ENCODE measurements at regions not wholly inside any gene's neighbourhood (a gene's known extent, or its start where the extent isn't known, plus 50 kb on each side); places are given as distances from the start of the nearest gene placed in this dataset.
A peak's percentile ranks its signal among the peaks of the same experiment; 100 is the strongest.

- Mint-ChIP-seq H3K27ac (peak overlapping the region in 1 of 3 experiments; percentile 10), H3K4me1 (peaks cover 18% of the 10 kb centered on the region), H3K27me3 (ENCODE audit: low read depth) (no peaks in the 10 kb centered on the region), H3K4me3 (no peak overlapping the region), H3K9me3 (no peaks in the 10 kb centered on the region), H3K36me3 (ENCODE audit: low read depth) (no peaks in the 10 kb centered on the region)
- TF ChIP-seq CTCF (IDR thresholded peaks at IDR 0.05; ENCODE audit: unreplicated experiment in 3 of 3) = no peak
These were observed 282.2 kb downstream of the NEBL start for GRCh38 chr10:20614911-20615310.

GRCh38 chr10:20608503-20608902, 288.6 kb downstream of the NEBL start:
- Mint-ChIP-seq H3K36me3 (ENCODE audit: low read depth) (no peaks in the 10 kb centered on the region), H3K4me1 (no peaks in the 10 kb centered on the region), H3K27ac (no peak overlapping the region), H3K9me3 (peaks cover 2% of the 10 kb centered on the region), H3K4me3 (no peak overlapping the region), H3K27me3 (ENCODE audit: low read depth) (peaks cover 3% of the 10 kb centered on the region)
- TF ChIP-seq CTCF (IDR thresholded peaks at IDR 0.05; ENCODE audit: unreplicated experiment in 3 of 3) = no peak

GRCh38 chr10:20606985-20607384, 290.1 kb downstream of the NEBL start:
- no peak for TF ChIP-seq CTCF (IDR thresholded peaks at IDR 0.05; ENCODE audit: unreplicated experiment in 3 of 3)
- H3K27me3 Mint-ChIP-seq (ENCODE audit: low read depth) = peaks cover 3% of the 10 kb centered on the region
- H3K4me1 Mint-ChIP-seq = no peaks in the 10 kb centered on the region
- H3K4me3 Mint-ChIP-seq = no peak overlapping the region
- H3K27ac Mint-ChIP-seq = no peak overlapping the region
- H3K36me3 Mint-ChIP-seq (ENCODE audit: low read depth) = no peaks in the 10 kb centered on the region
- H3K9me3 Mint-ChIP-seq = peaks cover 2% of the 10 kb centered on the region

- no peak for TF ChIP-seq CTCF (IDR thresholded peaks at IDR 0.05; ENCODE audit: unreplicated experiment in 3 of 3)
- no peaks in the 10 kb centered on the region for H3K9me3 Mint-ChIP-seq
- H3K27ac Mint-ChIP-seq = no peak overlapping the region
These were observed 295.1 kb downstream of the NEBL start for GRCh38 chr10:20601941-20602461.

GRCh38 chr10:20598590-20598989, 298.5 kb downstream of the NEBL start:
- no peak for TF ChIP-seq CTCF (IDR thresholded peaks at IDR 0.05; ENCODE audit: unreplicated experiment in 3 of 3)
- Mint-ChIP-seq H3K9me3 (no peaks in the 10 kb centered on the region), H3K27me3 (ENCODE audit: low read depth) (no peaks in the 10 kb centered on the region), H3K27ac (no peak overlapping the region), H3K36me3 (ENCODE audit: low read depth) (no peaks in the 10 kb centered on the region), H3K4me3 (no peak overlapping the region), H3K4me1 (peaks cover 15% of the 10 kb centered on the region)

More at GRCh38 chr10:20601941-20602461, 295.1 kb downstream of the NEBL start:
- Mint-ChIP-seq H3K4me3 (no peak overlapping the region), H3K4me1 (peaks cover 11% of the 10 kb centered on the region), H3K27me3 (ENCODE audit: low read depth) (peaks cover 3% of the 10 kb centered on the region), H3K36me3 (ENCODE audit: low read depth) (no peaks in the 10 kb centered on the region)

GRCh38 chr10:20596911-20597310, 300.2 kb downstream of the NEBL start:
- H3K27me3 Mint-ChIP-seq (ENCODE audit: low read depth) = no peaks in the 10 kb centered on the region
- no peak overlapping the region for H3K4me3 Mint-ChIP-seq
- H3K9me3 Mint-ChIP-seq = no peaks in the 10 kb centered on the region
- peak overlapping the region in 1 of 3 experiments; percentile 11 for H3K27ac Mint-ChIP-seq
- peaks cover 15% of the 10 kb centered on the region for H3K4me1 Mint-ChIP-seq
- no peaks in the 10 kb centered on the region for H3K36me3 Mint-ChIP-seq (ENCODE audit: low read depth)
- TF ChIP-seq CTCF (IDR thresholded peaks at IDR 0.05; ENCODE audit: unreplicated experiment in 3 of 3) = no peak

Data from nephron (organoid).